ENCODE measurements at regions not wholly inside any gene's neighbourhood (a gene's known extent, or its start where the extent isn't known, plus 50 kb on each side); places are given as distances from the start of the nearest gene placed in this dataset.

DNA sequence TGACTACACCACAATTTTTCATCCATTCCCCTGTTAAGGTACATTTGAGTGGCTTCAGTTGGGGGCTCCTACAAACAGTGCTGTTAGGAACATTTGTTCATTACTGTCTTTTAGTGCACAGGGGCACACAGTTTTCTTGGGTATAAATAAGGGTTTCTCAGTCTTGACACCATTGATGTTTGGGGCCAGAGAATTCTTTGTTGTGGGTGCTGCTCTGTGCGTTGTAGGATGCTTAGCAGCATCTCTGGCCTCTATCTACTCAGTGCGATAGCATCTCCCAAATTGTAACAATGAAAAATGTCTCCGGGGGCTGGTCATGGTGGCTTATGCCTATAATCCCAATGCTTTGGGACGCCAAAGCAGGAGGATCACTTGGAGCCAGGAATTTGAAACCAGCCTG lies 153.0 kb upstream of the MYL2 start:
- H3K36me3 Mint-ChIP-seq (ENCODE audit: unreplicated experiment): no peaks in the 10 kb centered on the region
- no peak for DNase-seq
- H3K4me3 Mint-ChIP-seq (ENCODE audit: unreplicated experiment): no peak overlapping the region
- H3K9me3 Mint-ChIP-seq (ENCODE audit: unreplicated experiment): peaks cover 6% of the 10 kb centered on the region
- TF ChIP-seq, protein P1, sequence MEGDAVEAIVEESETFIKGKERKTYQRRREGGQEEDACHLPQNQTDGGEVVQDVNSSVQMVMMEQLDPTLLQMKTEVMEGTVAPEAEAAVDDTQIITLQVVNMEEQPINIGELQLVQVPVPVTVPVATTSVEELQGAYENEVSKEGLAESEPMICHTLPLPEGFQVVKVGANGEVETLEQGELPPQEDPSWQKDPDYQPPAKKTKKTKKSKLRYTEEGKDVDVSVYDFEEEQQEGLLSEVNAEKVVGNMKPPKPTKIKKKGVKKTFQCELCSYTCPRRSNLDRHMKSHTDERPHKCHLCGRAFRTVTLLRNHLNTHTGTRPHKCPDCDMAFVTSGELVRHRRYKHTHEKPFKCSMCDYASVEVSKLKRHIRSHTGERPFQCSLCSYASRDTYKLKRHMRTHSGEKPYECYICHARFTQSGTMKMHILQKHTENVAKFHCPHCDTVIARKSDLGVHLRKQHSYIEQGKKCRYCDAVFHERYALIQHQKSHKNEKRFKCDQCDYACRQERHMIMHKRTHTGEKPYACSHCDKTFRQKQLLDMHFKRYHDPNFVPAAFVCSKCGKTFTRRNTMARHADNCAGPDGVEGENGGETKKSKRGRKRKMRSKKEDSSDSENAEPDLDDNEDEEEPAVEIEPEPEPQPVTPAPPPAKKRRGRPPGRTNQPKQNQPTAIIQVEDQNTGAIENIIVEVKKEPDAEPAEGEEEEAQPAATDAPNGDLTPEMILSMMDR (IDR thresholded peaks at IDR 0.05; ENCODE audit: partially characterized antibody, unreplicated experiment): no peak
- no peak overlapping the region for H3K27ac Mint-ChIP-seq (ENCODE audit: unreplicated experiment)
- peaks cover 32% of the 10 kb centered on the region for H3K4me1 Mint-ChIP-seq (ENCODE audit: low read depth, unreplicated experiment)
- peaks cover 7% of the 10 kb centered on the region for H3K27me3 Mint-ChIP-seq (ENCODE audit: unreplicated experiment)

DNA sequence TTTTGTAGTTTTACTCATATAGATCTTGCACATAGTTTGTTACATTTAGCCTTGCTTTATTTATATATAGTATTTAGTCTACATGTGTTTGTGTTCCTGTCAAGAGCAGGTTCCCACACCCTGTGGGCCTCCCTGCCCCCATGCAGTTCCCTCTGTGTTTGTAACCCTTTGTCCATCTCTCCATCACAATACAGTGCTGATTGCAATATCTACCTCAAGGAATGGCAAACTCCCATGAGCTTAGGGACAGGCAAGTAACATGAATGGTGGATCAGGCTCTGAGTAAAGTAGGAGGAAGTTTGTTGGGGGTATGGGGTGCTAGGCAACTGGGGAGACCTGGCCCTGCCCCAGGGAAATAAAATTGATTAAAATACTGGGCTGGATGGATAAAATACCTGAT lies 151.9 kb upstream of the MYL2 start:
- Mint-ChIP-seq H3K4me1 (ENCODE audit: low read depth, unreplicated experiment) (peaks cover 33% of the 10 kb centered on the region), H3K4me3 (ENCODE audit: unreplicated experiment) (no peak overlapping the region)

DNA sequence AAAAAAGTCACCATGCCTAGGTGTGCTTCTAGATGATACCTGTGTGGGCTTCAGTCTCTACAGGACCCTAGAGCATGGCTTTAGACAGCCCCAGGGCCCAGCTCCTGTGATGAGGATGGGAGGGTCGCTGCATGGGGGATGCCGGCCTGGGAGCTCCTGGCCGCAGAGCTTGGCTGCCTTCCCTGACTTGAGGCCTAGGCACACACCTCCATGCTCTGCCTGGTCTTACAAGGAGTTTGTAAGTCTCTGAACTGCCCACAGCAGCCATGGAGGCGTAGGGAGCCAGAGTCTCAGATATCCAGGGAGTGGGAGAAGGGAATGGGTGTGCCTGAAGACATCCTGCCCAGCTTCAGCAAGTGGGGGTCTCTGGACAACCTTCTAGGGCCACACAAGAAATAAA lies 149.5 kb upstream of the MYL2 start:
- TF ChIP-seq, protein P1 (IDR thresholded peaks at IDR 0.05; ENCODE audit: partially characterized antibody, unreplicated experiment): no peak
- Mint-ChIP-seq H3K4me1 (ENCODE audit: low read depth, unreplicated experiment) (peaks cover 21% of the 10 kb centered on the region), H3K9me3 (ENCODE audit: unreplicated experiment) (peaks cover 4% of the 10 kb centered on the region), H3K27ac (ENCODE audit: unreplicated experiment) (no peak overlapping the region), H3K27me3 (ENCODE audit: unreplicated experiment) (peaks cover 3% of the 10 kb centered on the region), H3K4me3 (ENCODE audit: unreplicated experiment) (no peak overlapping the region), H3K36me3 (ENCODE audit: unreplicated experiment) (no peaks in the 10 kb centered on the region)
- no peak for DNase-seq

More for the DNA sequence above, 151.9 kb upstream of the MYL2 start:
- no peaks in the 10 kb centered on the region for H3K36me3 Mint-ChIP-seq (ENCODE audit: unreplicated experiment)
- H3K9me3 Mint-ChIP-seq (ENCODE audit: unreplicated experiment): peaks cover 6% of the 10 kb centered on the region
- H3K27me3 Mint-ChIP-seq (ENCODE audit: unreplicated experiment): peaks cover 7% of the 10 kb centered on the region
- no peak overlapping the region for H3K27ac Mint-ChIP-seq (ENCODE audit: unreplicated experiment)
- TF ChIP-seq, protein P1 (IDR thresholded peaks at IDR 0.05; ENCODE audit: partially characterized antibody, unreplicated experiment): no peak
- DNase-seq: no peak

DNA sequence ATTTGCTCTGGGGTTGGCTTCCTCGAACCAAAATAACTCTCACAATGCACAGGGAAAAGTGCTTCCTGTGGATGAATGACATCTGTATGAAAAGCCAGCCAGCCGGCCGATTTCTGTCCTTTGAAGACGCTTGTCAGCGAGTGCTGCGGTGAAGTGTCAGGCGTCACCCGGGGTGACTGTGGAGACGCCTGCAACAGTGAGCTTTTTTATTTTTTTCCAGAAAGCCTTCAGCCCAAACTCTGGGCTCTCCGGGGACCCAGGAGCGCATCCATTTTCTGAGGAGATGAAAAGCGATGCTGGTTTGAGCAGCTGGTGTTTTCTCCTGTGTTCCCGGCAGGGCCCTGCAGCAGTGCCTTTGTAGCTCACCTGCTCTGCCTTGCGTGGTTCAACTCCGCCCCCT lies 147.9 kb upstream of the MYL2 start:
- TF ChIP-seq, protein P1 (IDR thresholded peaks at IDR 0.05; ENCODE audit: partially characterized antibody, unreplicated experiment): no peak
- Mint-ChIP-seq H3K4me3 (ENCODE audit: unreplicated experiment) (peak overlapping the region; percentile 1), H3K27me3 (ENCODE audit: unreplicated experiment) (peaks cover 3% of the 10 kb centered on the region), H3K27ac (ENCODE audit: unreplicated experiment) (peak overlapping the region; percentile 74), H3K9me3 (ENCODE audit: unreplicated experiment) (peaks cover 4% of the 10 kb centered on the region), H3K4me1 (ENCODE audit: low read depth, unreplicated experiment) (peaks cover 29% of the 10 kb centered on the region), H3K36me3 (ENCODE audit: unreplicated experiment) (no peaks in the 10 kb centered on the region)
- DNase-seq: peak; percentile 71

DNA sequence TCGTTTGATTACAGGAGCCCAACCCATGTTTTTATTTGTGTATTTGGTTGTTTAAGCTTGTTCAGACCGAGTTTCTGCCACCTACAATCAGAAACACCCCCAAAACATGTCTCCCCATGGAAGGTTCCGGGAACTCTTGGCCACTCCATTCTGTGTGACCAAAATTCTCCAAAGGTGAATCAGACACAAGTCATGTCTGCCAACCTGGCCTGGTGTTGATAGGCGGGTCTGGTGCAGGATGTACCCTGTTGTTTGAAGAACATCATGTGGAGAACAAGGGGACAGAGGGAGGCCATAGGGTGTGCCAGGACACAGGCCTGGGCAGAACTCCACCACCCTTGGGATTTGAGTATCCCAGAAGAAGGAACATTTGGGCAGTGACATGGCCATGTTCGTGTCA lies 147.1 kb upstream of the MYL2 start:
- Mint-ChIP-seq H3K27me3 (ENCODE audit: unreplicated experiment) (peaks cover 4% of the 10 kb centered on the region), H3K36me3 (ENCODE audit: unreplicated experiment) (no peaks in the 10 kb centered on the region), H3K9me3 (ENCODE audit: unreplicated experiment) (peaks cover 4% of the 10 kb centered on the region), H3K27ac (ENCODE audit: unreplicated experiment) (no peak overlapping the region), H3K4me1 (ENCODE audit: low read depth, unreplicated experiment) (peaks cover 35% of the 10 kb centered on the region), H3K4me3 (ENCODE audit: unreplicated experiment) (no peak overlapping the region)
- TF ChIP-seq, protein P1 (IDR thresholded peaks at IDR 0.05; ENCODE audit: partially characterized antibody, unreplicated experiment): no peak
- DNase-seq: no peak

Data from glutamatergic neuron (in vitro differentiated cells).